ENCODE measurements at regions not wholly inside any gene's neighbourhood (a gene's known extent, or its start where the extent isn't known, plus 50 kb on each side); places are given as distances from the start of the nearest gene placed in this dataset.

GRCh38 chr9:26308328-26308727 is 584.3 kb downstream of the CAAP1 start:
- Mint-ChIP-seq H3K4me3 (no peak overlapping the region), H3K4me1 (ENCODE audit: low read depth) (no peaks in the 10 kb centered on the region), H3K27ac (no peak overlapping the region), H3K27me3 (no peaks in the 10 kb centered on the region), H3K36me3 (ENCODE audit: low read depth) (no peaks in the 10 kb centered on the region), H3K9me3 (peaks cover 1% of the 10 kb centered on the region)
- ChIA-PET POLR2A (no interaction called here), CTCF (no interaction called here)
- no peak for DNase-seq
- intact Hi-C loops (cut with micrococcal nuclease) = no loop called here
- no peak for TF ChIP-seq CTCF (IDR thresholded peaks at IDR 0.05)
- ATAC-seq = no peak

- Mint-ChIP-seq H3K27ac (no peak overlapping the region), H3K4me1 (ENCODE audit: low read depth) (no peaks in the 10 kb centered on the region), H3K36me3 (ENCODE audit: low read depth) (no peaks in the 10 kb centered on the region), H3K27me3 (no peaks in the 10 kb centered on the region), H3K9me3 (peaks cover 1% of the 10 kb centered on the region), H3K4me3 (no peak overlapping the region)
- no peak for ATAC-seq
- no peak for TF ChIP-seq CTCF (IDR thresholded peaks at IDR 0.05)
- POLR2A ChIA-PET = no interaction called here
- CTCF ChIA-PET = interaction anchor here (0.8 kb wide), 1 partner anchor 22 kb away, joined by 3 read pairs; no protein-coding TSS in a partner anchor
- no peak for DNase-seq
- intact Hi-C loops (cut with micrococcal nuclease) = no loop called here
Observed at GRCh38 chr9:26301659-26302058, 590.9 kb downstream of the CAAP1 start.

GRCh38 chr9:26301046-26301445 is 591.6 kb downstream of the CAAP1 start:
- Mint-ChIP-seq H3K9me3 (peaks cover 3% of the 10 kb centered on the region), H3K27ac (no peak overlapping the region), H3K27me3 (no peaks in the 10 kb centered on the region), H3K4me1 (ENCODE audit: low read depth) (no peaks in the 10 kb centered on the region), H3K36me3 (ENCODE audit: low read depth) (no peaks in the 10 kb centered on the region), H3K4me3 (no peak overlapping the region)
- CTCF ChIA-PET = no interaction called here
- no peak for TF ChIP-seq CTCF (IDR thresholded peaks at IDR 0.05)
- POLR2A ChIA-PET = no interaction called here
- DNase-seq (no peak), ATAC-seq (no peak)
- intact Hi-C loops (cut with micrococcal nuclease) = no loop called here

- H3K27me3 Mint-ChIP-seq = no peaks in the 10 kb centered on the region
- ChIA-PET CTCF (no interaction called here), POLR2A (no interaction called here)
- ATAC-seq = no peak
- H3K27ac Mint-ChIP-seq = no peak overlapping the region
- H3K4me3 Mint-ChIP-seq = no peak overlapping the region
- no peak for DNase-seq
- H3K4me1 Mint-ChIP-seq (ENCODE audit: low read depth) = no peaks in the 10 kb centered on the region
- no peaks in the 10 kb centered on the region for H3K36me3 Mint-ChIP-seq (ENCODE audit: low read depth)
- H3K9me3 Mint-ChIP-seq = peaks cover 3% of the 10 kb centered on the region
- intact Hi-C loops (cut with micrococcal nuclease) = no loop called here
- no peak for TF ChIP-seq CTCF (IDR thresholded peaks at IDR 0.05)
Observed at GRCh38 chr9:26296910-26297572, 595.6 kb downstream of the CAAP1 start.

GRCh38 chr9:26292943-26293342 is 599.7 kb downstream of the CAAP1 start:
- ATAC-seq (no peak), DNase-seq (no peak)
- H3K4me1 Mint-ChIP-seq (ENCODE audit: low read depth) = no peaks in the 10 kb centered on the region
- intact Hi-C loops (cut with micrococcal nuclease) = no loop called here
- no peaks in the 10 kb centered on the region for H3K36me3 Mint-ChIP-seq (ENCODE audit: low read depth)
- CTCF ChIA-PET = no interaction called here
- H3K27me3 Mint-ChIP-seq = no peaks in the 10 kb centered on the region
- TF ChIP-seq CTCF (IDR thresholded peaks at IDR 0.05) = no peak
- H3K9me3 Mint-ChIP-seq = peaks cover 9% of the 10 kb centered on the region
- no peak overlapping the region for H3K27ac Mint-ChIP-seq
- no peak overlapping the region for H3K4me3 Mint-ChIP-seq
- POLR2A ChIA-PET = no interaction called here
